Common myeloid progenitor, CD34-positive (primary cell): ENCODE measurements at regions not wholly inside any gene's neighbourhood (a gene's known extent, or its start where the extent isn't known, plus 50 kb on each side); places are given as distances from the start of the nearest gene placed in this dataset.

Experiments
- CTCF ChIA-PET: fragments of 350-600 bp; sonication (Branson Sonifier 250); formaldehyde crosslinking; loops from one replicate; lab custom pipeline; 2021; ENCODE audit warnings: antibody characterized with exemption; lab: Charles Lee
- POLR2A ChIA-PET: fragments of 350-600 bp; sonication (Branson Sonifier 250); formaldehyde crosslinking; loops from one replicate; lab custom pipeline; 2021; ENCODE audit warnings: antibody characterized with exemption; lab: Charles Lee
- DNase-seq, 3 donors: peaks; one replicate each; pipeline versions ENCODE4 v3.0.0 to v3.0.0-alpha.2; 2013
- H3K27ac ChIP-seq, 2 experiments: 1 replicate in 1 of 2; 2 replicates in 1 of 2; pipeline ENCODE4 v1.7.0; 2013; ENCODE audit warnings: inconsistent platforms in 2 of 2, low read length in 2 of 2, mild to moderate bottlenecking in 2 of 2, low read depth in 1 of 2, moderate library complexity in 1 of 2; ENCODE audit not compliant: severe bottlenecking in 2 of 2, insufficient read depth in 1 of 2, poor library complexity in 1 of 2
- H3K27me3 ChIP-seq, 5 experiments: replicated peaks in 2 of 5; 1 replicate in 3 of 5; 2 replicates in 2 of 5; pipeline versions ENCODE4 v1.6.1 to v1.7.0; 2013; ENCODE audit warnings: low read length in 4 of 5, mild to moderate bottlenecking in 2 of 5, moderate library complexity in 2 of 5, inconsistent platforms in 1 of 5; ENCODE audit not compliant: insufficient read depth in 5 of 5, control insufficient read depth in 4 of 5
- H3K36me3 ChIP-seq, 4 experiments: 1 replicate in 2 of 4; 2 replicates in 2 of 4; pipeline versions ENCODE4 v1.6.1 to v1.7.0; 2013; ENCODE audit warnings: low read length in 3 of 4, control low read depth in 1 of 4, mild to moderate bottlenecking in 1 of 4; ENCODE audit not compliant: control insufficient read depth in 4 of 4, insufficient read depth in 4 of 4
- H3K4me1 ChIP-seq, 4 experiments: 1 replicate in 3 of 4; 2 replicates in 1 of 4; pipeline versions ENCODE4 v1.6.1 to v1.7.1; 2013; ENCODE audit warnings: low read length in 3 of 4, mild to moderate bottlenecking in 3 of 4, control low read depth in 1 of 4, inconsistent platforms in 1 of 4, moderate library complexity in 1 of 4; ENCODE audit not compliant: control insufficient read depth in 4 of 4, insufficient read depth in 4 of 4; ENCODE audit errors: control extremely low read depth in 1 of 4
- H3K4me3 ChIP-seq, 7 experiments: 1 replicate in 4 of 7; 2 replicates in 3 of 7; pipeline versions ENCODE4 v1.5.1 to v1.7.0; 2013; ENCODE audit warnings: mild to moderate bottlenecking in 7 of 7, low read length in 6 of 7, moderate library complexity in 6 of 7, inconsistent platforms in 2 of 7, low read depth in 2 of 7, control low read depth in 1 of 7; ENCODE audit not compliant: insufficient read depth in 4 of 7, control insufficient read depth in 1 of 7; ENCODE audit errors: extremely low read depth in 1 of 7
- H3K9me3 ChIP-seq, 5 experiments: 1 replicate in 4 of 5; 2 replicates in 1 of 5; pipeline versions ENCODE4 v1.6.1 to v1.7.1; 2013; ENCODE audit warnings: low read length in 4 of 5, mild to moderate bottlenecking in 2 of 5, inconsistent platforms in 1 of 5, low read depth in 1 of 5, moderate library complexity in 1 of 5; ENCODE audit not compliant: control insufficient read depth in 4 of 5, insufficient read depth in 2 of 5; ENCODE audit errors: control extremely low read depth in 1 of 5
- WGBS: methylation state at CpG from one replicate; pipeline ENCODE4 v1.1.5; 2013; ENCODE audit not compliant: insufficient coverage; 5-methylcytosine and 5-hydroxymethylcytosine counted together

- POLR2A ChIA-PET = no interaction called here
- WGBS = 60% methylated on average over 2 of the region's 3 CpGs
- DNase-seq = no peak
- CTCF ChIA-PET = no interaction called here
- Histone ChIP-seq H3K4me3 (no peak overlapping the region), H3K27me3 (no peaks in the 10 kb centered on the region), H3K36me3 (no peaks in the 10 kb centered on the region), H3K4me1 (no peaks in the 10 kb centered on the region), H3K9me3 (no peaks in the 10 kb centered on the region), H3K27ac (no peak overlapping the region)
These were observed 603.3 kb upstream of the SLITRK6 start for GRCh38 chr13:86402500-86402899.

GRCh38 chr13:86403181-86403580, 604.0 kb upstream of the SLITRK6 start:
- Histone ChIP-seq H3K9me3 (no peaks in the 10 kb centered on the region), H3K4me1 (no peaks in the 10 kb centered on the region), H3K27me3 (no peaks in the 10 kb centered on the region), H3K4me3 (no peak overlapping the region), H3K27ac (no peak overlapping the region), H3K36me3 (no peaks in the 10 kb centered on the region)
- DNase-seq = no peak
- POLR2A ChIA-PET = no interaction called here
- CTCF ChIA-PET = no interaction called here

GRCh38 chr13:86409466-86410241, 610.4 kb upstream of the SLITRK6 start:
- whole genome bisulfite sequencing = 93% methylated on average over 8 of the region's 8 CpGs
- no peaks in the 10 kb centered on the region for H3K9me3 ChIP-seq
- CTCF ChIA-PET = no interaction called here
- no peaks in the 10 kb centered on the region for H3K27me3 ChIP-seq
- POLR2A ChIA-PET = interaction anchor here (0.6 kb wide), 1 partner anchor 1188 kb away, joined by 7 read pairs; no protein-coding TSS in a partner anchor
- H3K4me3 ChIP-seq = no peak overlapping the region
- H3K36me3 ChIP-seq = no peaks in the 10 kb centered on the region
- H3K4me1 ChIP-seq = no peaks in the 10 kb centered on the region
- H3K27ac ChIP-seq = no peak overlapping the region
- no peak for DNase-seq

GRCh38 chr13:86425170-86425815, 626.1 kb upstream of the SLITRK6 start:
- Histone ChIP-seq H3K4me3 (no peak overlapping the region), H3K36me3 (no peaks in the 10 kb centered on the region), H3K9me3 (no peaks in the 10 kb centered on the region), H3K27ac (no peak overlapping the region), H3K4me1 (no peaks in the 10 kb centered on the region), H3K27me3 (no peaks in the 10 kb centered on the region)
- 64% methylated on average over 2 of the region's 3 CpGs for WGBS
- ChIA-PET POLR2A (no interaction called here), CTCF (no interaction called here)
- no peak for DNase-seq

GRCh38 chr13:86426437-86426836, 627.2 kb upstream of the SLITRK6 start:
- WGBS = 100% methylated on average over 1 of the region's 2 CpGs
- CTCF ChIA-PET = no interaction called here

GRCh38 chr13:86429756-86430155, 630.5 kb upstream of the SLITRK6 start:
- CTCF ChIA-PET = no interaction called here
- Histone ChIP-seq H3K9me3 (peaks cover 0 to 5% (median 0%) of the 10 kb centered on the region in 5 experiments), H3K27ac (no peak overlapping the region), H3K4me1 (no peaks in the 10 kb centered on the region), H3K27me3 (no peaks in the 10 kb centered on the region), H3K4me3 (no peak overlapping the region), H3K36me3 (no peaks in the 10 kb centered on the region)
- POLR2A ChIA-PET = no interaction called here
- 86% methylated on average over 1 of the region's 2 CpGs for WGBS
- DNase-seq = no peak

More at GRCh38 chr13:86426437-86426836, 627.2 kb upstream of the SLITRK6 start:
- no peaks in the 10 kb centered on the region for H3K36me3 ChIP-seq
- POLR2A ChIA-PET = no interaction called here
- no peaks in the 10 kb centered on the region for H3K9me3 ChIP-seq
- H3K4me1 ChIP-seq = no peaks in the 10 kb centered on the region
- DNase-seq = no peak
- H3K4me3 ChIP-seq = no peak overlapping the region
- no peaks in the 10 kb centered on the region for H3K27me3 ChIP-seq
- no peak overlapping the region for H3K27ac ChIP-seq

- WGBS = 89% methylated on average over 1 of the region's 1 CpG
- Histone ChIP-seq H3K27me3 (no peaks in the 10 kb centered on the region), H3K27ac (no peak overlapping the region), H3K4me3 (no peak overlapping the region), H3K9me3 (no peaks in the 10 kb centered on the region), H3K36me3 (no peaks in the 10 kb centered on the region), H3K4me1 (no peaks in the 10 kb centered on the region)
- no peak for DNase-seq
- POLR2A ChIA-PET = no interaction called here
- CTCF ChIA-PET = no interaction called here
These were observed 638.8 kb upstream of the SLITRK6 start for GRCh38 chr13:86438034-86438433.
